ENCODE measurements at regions not wholly inside any gene's neighbourhood (a gene's known extent, or its start where the extent isn't known, plus 50 kb on each side); places are given as distances from the start of the nearest gene placed in this dataset.

DNA sequence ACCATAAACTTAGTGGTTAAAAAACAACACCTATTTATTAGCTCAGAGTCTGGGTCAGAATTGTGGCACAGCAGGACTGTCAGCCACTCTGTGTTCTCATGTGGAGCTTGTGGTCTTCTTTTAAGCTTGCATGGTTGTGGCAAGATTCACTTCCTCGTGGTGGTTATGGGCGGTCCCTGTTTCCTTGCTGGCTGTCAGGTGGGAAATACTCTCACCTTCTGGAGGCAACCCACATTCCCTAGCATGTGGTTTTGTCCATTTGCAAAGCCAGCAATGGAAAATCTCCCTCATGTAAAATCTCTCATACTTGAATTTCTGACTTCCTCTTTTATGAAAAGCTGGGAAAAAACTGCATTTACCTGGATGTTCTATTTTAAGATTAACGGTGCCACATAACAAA, 229.8 kb downstream of the ALX1 start:
- TF ChIP-seq CTCF (conservative IDR thresholded peaks at IDR 0.05; ENCODE audit: low read length) (no peak), EZH2phosphoT487 (IDR thresholded peaks at IDR 0.05; ENCODE audit: borderline replicate concordance) (no peak)

Measured in Loucy (cell line).